Activated B cell treated with CpG ODN at 0.5 μM for 24 hours (primary cell): ENCODE measurements at regions not wholly inside any gene's neighbourhood (a gene's known extent, or its start where the extent isn't known, plus 50 kb on each side); places are given as distances from the start of the nearest gene placed in this dataset.

Experiments
- ATAC-seq: fragments of 200-7000 bp; cut with Tn5 transposase; one replicate; pipeline ENCODE4 v1.10.0; 2021; ENCODE audit warnings: low read depth, mild to moderate bottlenecking, moderate library complexity
- CTCF ChIA-PET: fragments of 350-600 bp; sonication (Branson Sonifier 250); formaldehyde crosslinking; loops from one replicate; lab custom pipeline; 2021; ENCODE audit warnings: antibody characterized with exemption; lab: Charles Lee
- POLR2A ChIA-PET: fragments of 350-600 bp; sonication (Branson Sonifier 250); formaldehyde crosslinking; loops from one replicate; lab custom pipeline; 2021; ENCODE audit warnings: antibody characterized with exemption; lab: Charles Lee
- DNase-seq: peaks from one replicate; pipeline ENCODE4 v3.0.0; 2022
- H3K27ac Mint-ChIP-seq: one replicate; pipeline ENCODE4 v1.8.0; 2020; ENCODE audit warnings: mixed read lengths
- H3K27me3 Mint-ChIP-seq: one replicate; pipeline ENCODE4 v1.8.0; 2021; ENCODE audit warnings: mixed read lengths
- H3K36me3 Mint-ChIP-seq: one replicate; pipeline ENCODE4 v1.8.0; 2021; ENCODE audit warnings: low read depth, mixed read lengths
- H3K4me1 Mint-ChIP-seq: one replicate; pipeline ENCODE4 v1.8.0; 2021; ENCODE audit warnings: mixed read lengths
- H3K4me3 Mint-ChIP-seq: one replicate; pipeline ENCODE4 v1.8.0; 2020; ENCODE audit warnings: mild to moderate bottlenecking, mixed read lengths
- H3K9me3 Mint-ChIP-seq: one replicate; pipeline ENCODE4 v1.8.0; 2020; ENCODE audit warnings: mixed read lengths
- CTCF ChIP-seq: fragments of 200-600 bp; IDR thresholded peaks from one replicate; pipeline ENCODE4 v1.8.0; 2022; ENCODE audit warnings: antibody characterized with exemption, mild to moderate bottlenecking
- intact Hi-C: fragments of 100-400 bp; cut with micrococcal nuclease; formaldehyde crosslinking; loops from one replicate; pipeline ENCODE4 v1.15.1; 2024

- ChIA-PET POLR2A (no interaction called here), CTCF (no interaction called here)
- no peak overlapping the region for H3K27ac Mint-ChIP-seq
- no peaks in the 10 kb centered on the region for H3K27me3 Mint-ChIP-seq
- intact Hi-C loops = no loop called here
- H3K36me3 Mint-ChIP-seq = no peaks in the 10 kb centered on the region
- H3K4me1 Mint-ChIP-seq = no peaks in the 10 kb centered on the region
- H3K4me3 Mint-ChIP-seq = no peak overlapping the region
- no peak for TF ChIP-seq CTCF
- DNase-seq (no peak), ATAC-seq (no peak)
- H3K9me3 Mint-ChIP-seq = no peaks in the 10 kb centered on the region
These were observed 66.2 kb upstream of the SLC1A1 start for GRCh38 chr9:4424038-4424437.

GRCh38 chr9:4423207-4423610, 67.1 kb upstream of the SLC1A1 start:
- no peak for DNase-seq
- ATAC-seq = no peak
- H3K36me3 Mint-ChIP-seq = no peaks in the 10 kb centered on the region
- no peak overlapping the region for H3K4me3 Mint-ChIP-seq
- H3K27ac Mint-ChIP-seq = no peak overlapping the region
- TF ChIP-seq CTCF = no peak
- ChIA-PET CTCF (no interaction called here), POLR2A (no interaction called here)
- H3K4me1 Mint-ChIP-seq = no peaks in the 10 kb centered on the region
- H3K9me3 Mint-ChIP-seq = no peaks in the 10 kb centered on the region
- intact Hi-C loops = no loop called here
- no peaks in the 10 kb centered on the region for H3K27me3 Mint-ChIP-seq

- Mint-ChIP-seq H3K36me3 (no peaks in the 10 kb centered on the region), H3K9me3 (no peaks in the 10 kb centered on the region), H3K4me3 (no peak overlapping the region), H3K27ac (no peak overlapping the region), H3K4me1 (no peaks in the 10 kb centered on the region), H3K27me3 (no peaks in the 10 kb centered on the region)
- ChIA-PET POLR2A (no interaction called here), CTCF (no interaction called here)
- DNase-seq (no peak), ATAC-seq (no peak)
- TF ChIP-seq CTCF = no peak
- intact Hi-C loops = no loop called here
These were observed 67.8 kb upstream of the SLC1A1 start for GRCh38 chr9:4422495-4422894.

GRCh38 chr9:4421847-4422246, 68.4 kb upstream of the SLC1A1 start:
- ChIA-PET CTCF (no interaction called here), POLR2A (no interaction called here)
- Mint-ChIP-seq H3K4me1 (no peaks in the 10 kb centered on the region), H3K27ac (no peak overlapping the region), H3K4me3 (no peak overlapping the region), H3K36me3 (no peaks in the 10 kb centered on the region), H3K9me3 (no peaks in the 10 kb centered on the region), H3K27me3 (no peaks in the 10 kb centered on the region)
- TF ChIP-seq CTCF = no peak
- intact Hi-C loops = no loop called here
- ATAC-seq = no peak
- DNase-seq = no peak

- no peak overlapping the region for H3K27ac Mint-ChIP-seq
- TF ChIP-seq CTCF = no peak
- CTCF ChIA-PET = no interaction called here
- H3K4me3 Mint-ChIP-seq = no peak overlapping the region
- DNase-seq (no peak), ATAC-seq (no peak)
- POLR2A ChIA-PET = no interaction called here
- intact Hi-C loops = no loop called here
- H3K4me1 Mint-ChIP-seq = no peaks in the 10 kb centered on the region
- no peaks in the 10 kb centered on the region for H3K36me3 Mint-ChIP-seq
- H3K27me3 Mint-ChIP-seq = no peaks in the 10 kb centered on the region
- H3K9me3 Mint-ChIP-seq = no peaks in the 10 kb centered on the region
These were observed 69.9 kb upstream of the SLC1A1 start for GRCh38 chr9:4420351-4420750.
